ENCODE measurements at regions not wholly inside any gene's neighbourhood (a gene's known extent, or its start where the extent isn't known, plus 50 kb on each side); places are given as distances from the start of the nearest gene placed in this dataset.

GRCh38 chr1:112332176-112333150, 63.6 kb upstream of the CTTNBP2NL start:
- no peak for TF ChIP-seq CTCF (IDR thresholded peaks at IDR 0.05; ENCODE audit: partially characterized antibody, unreplicated experiment)
- DNase-seq, result no peak
- H3K27me3 Mint-ChIP-seq (ENCODE audit: unreplicated experiment), result peaks cover 1% of the 10 kb centered on the region
- no peaks in the 10 kb centered on the region for H3K4me1 Mint-ChIP-seq (ENCODE audit: low read depth, unreplicated experiment)
- no peak overlapping the region for H3K4me3 Mint-ChIP-seq (ENCODE audit: unreplicated experiment)
- no peak overlapping the region for H3K27ac Mint-ChIP-seq (ENCODE audit: unreplicated experiment)
- no peaks in the 10 kb centered on the region for H3K36me3 Mint-ChIP-seq (ENCODE audit: unreplicated experiment)
- H3K9me3 Mint-ChIP-seq (ENCODE audit: unreplicated experiment), result no peaks in the 10 kb centered on the region

- Mint-ChIP-seq H3K4me3 (ENCODE audit: unreplicated experiment) (no peak overlapping the region), H3K27me3 (ENCODE audit: unreplicated experiment) (peaks cover 1% of the 10 kb centered on the region), H3K27ac (ENCODE audit: unreplicated experiment) (no peak overlapping the region), H3K4me1 (ENCODE audit: low read depth, unreplicated experiment) (no peaks in the 10 kb centered on the region), H3K9me3 (ENCODE audit: unreplicated experiment) (no peaks in the 10 kb centered on the region), H3K36me3 (ENCODE audit: unreplicated experiment) (peaks cover 5% of the 10 kb centered on the region)
- no peak for TF ChIP-seq CTCF (IDR thresholded peaks at IDR 0.05; ENCODE audit: partially characterized antibody, unreplicated experiment)
- DNase-seq, result no peak
Observed at GRCh38 chr1:112335351-112335750, 60.7 kb upstream of the CTTNBP2NL start.

- peaks cover 1% of the 10 kb centered on the region for H3K27me3 Mint-ChIP-seq (ENCODE audit: unreplicated experiment)
- H3K9me3 Mint-ChIP-seq (ENCODE audit: unreplicated experiment), result no peaks in the 10 kb centered on the region
- peak; percentile 30 for TF ChIP-seq CTCF (IDR thresholded peaks at IDR 0.05; ENCODE audit: partially characterized antibody, unreplicated experiment)
- H3K36me3 Mint-ChIP-seq (ENCODE audit: unreplicated experiment), result peaks cover 5% of the 10 kb centered on the region
- H3K27ac Mint-ChIP-seq (ENCODE audit: unreplicated experiment), result peak overlapping the region; percentile 25
- DNase-seq, result peak; percentile 28
- H3K4me3 Mint-ChIP-seq (ENCODE audit: unreplicated experiment), result no peak overlapping the region
- no peaks in the 10 kb centered on the region for H3K4me1 Mint-ChIP-seq (ENCODE audit: low read depth, unreplicated experiment)
Observed at GRCh38 chr1:112337028-112337531, 58.9 kb upstream of the CTTNBP2NL start.

GRCh38 chr1:112341986-112342385, 54.0 kb upstream of the CTTNBP2NL start:
- peaks cover 2% of the 10 kb centered on the region for H3K4me1 Mint-ChIP-seq (ENCODE audit: low read depth, unreplicated experiment)
- no peak for TF ChIP-seq CTCF (IDR thresholded peaks at IDR 0.05; ENCODE audit: partially characterized antibody, unreplicated experiment)
- no peaks in the 10 kb centered on the region for H3K9me3 Mint-ChIP-seq (ENCODE audit: unreplicated experiment)
- DNase-seq, result no peak
- H3K27ac Mint-ChIP-seq (ENCODE audit: unreplicated experiment), result no peak overlapping the region
- H3K36me3 Mint-ChIP-seq (ENCODE audit: unreplicated experiment), result peaks cover 5% of the 10 kb centered on the region
- no peaks in the 10 kb centered on the region for H3K27me3 Mint-ChIP-seq (ENCODE audit: unreplicated experiment)
- H3K4me3 Mint-ChIP-seq (ENCODE audit: unreplicated experiment), result no peak overlapping the region

- H3K4me1 Mint-ChIP-seq (ENCODE audit: low read depth, unreplicated experiment), result peaks cover 2% of the 10 kb centered on the region
- no peak for DNase-seq
- no peak for TF ChIP-seq CTCF (IDR thresholded peaks at IDR 0.05; ENCODE audit: partially characterized antibody, unreplicated experiment)
- H3K36me3 Mint-ChIP-seq (ENCODE audit: unreplicated experiment), result peaks cover 5% of the 10 kb centered on the region
- no peaks in the 10 kb centered on the region for H3K27me3 Mint-ChIP-seq (ENCODE audit: unreplicated experiment)
- no peak overlapping the region for H3K27ac Mint-ChIP-seq (ENCODE audit: unreplicated experiment)
- H3K9me3 Mint-ChIP-seq (ENCODE audit: unreplicated experiment), result no peaks in the 10 kb centered on the region
- H3K4me3 Mint-ChIP-seq (ENCODE audit: unreplicated experiment), result no peak overlapping the region
Observed at GRCh38 chr1:112342558-112342957, 53.5 kb upstream of the CTTNBP2NL start.
